GM18505 (cell line): ENCODE measurements at regions not wholly inside any gene's neighbourhood (a gene's known extent, or its start where the extent isn't known, plus 50 kb on each side); places are given as distances from the start of the nearest gene placed in this dataset.

ENCODE experiments used
- ATAC-seq: cut with Tn5 transposase; IDR thresholded peaks from one replicate; pipeline ENCODE4 v1.9.1; 2021; ENCODE audit not compliant: unreplicated experiment
- POLR2A ChIP-seq: IDR thresholded peaks from 4 replicates; pipeline ENCODE4 v1.6.1; 2011; ENCODE audit warnings: borderline replicate concordance; ENCODE audit not compliant: insufficient read depth, insufficient read length; ENCODE audit errors: extremely low read depth

DNA sequence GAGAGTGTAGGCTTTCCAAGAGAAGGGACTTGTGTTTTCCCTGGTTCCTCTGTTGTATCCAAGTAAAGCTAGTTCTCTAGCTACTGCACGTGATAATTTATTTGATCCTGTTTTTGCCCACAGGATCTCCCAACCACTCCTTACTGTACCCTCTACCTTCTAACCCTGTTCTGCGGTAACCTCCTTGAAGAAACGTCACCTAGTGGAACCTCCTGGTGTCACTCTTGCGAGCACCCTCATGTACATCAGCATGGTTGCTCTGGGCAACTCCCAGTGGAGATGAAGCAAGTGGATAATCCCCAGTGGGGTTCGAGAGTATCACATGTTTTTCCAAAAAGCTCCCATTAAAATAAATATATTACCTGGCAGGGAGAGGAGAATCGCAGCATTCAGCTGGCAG lies 108.9 kb upstream of the CLMP start:
- TF ChIP-seq POLR2A, result no peak
- ATAC-seq, result no peak

DNA sequence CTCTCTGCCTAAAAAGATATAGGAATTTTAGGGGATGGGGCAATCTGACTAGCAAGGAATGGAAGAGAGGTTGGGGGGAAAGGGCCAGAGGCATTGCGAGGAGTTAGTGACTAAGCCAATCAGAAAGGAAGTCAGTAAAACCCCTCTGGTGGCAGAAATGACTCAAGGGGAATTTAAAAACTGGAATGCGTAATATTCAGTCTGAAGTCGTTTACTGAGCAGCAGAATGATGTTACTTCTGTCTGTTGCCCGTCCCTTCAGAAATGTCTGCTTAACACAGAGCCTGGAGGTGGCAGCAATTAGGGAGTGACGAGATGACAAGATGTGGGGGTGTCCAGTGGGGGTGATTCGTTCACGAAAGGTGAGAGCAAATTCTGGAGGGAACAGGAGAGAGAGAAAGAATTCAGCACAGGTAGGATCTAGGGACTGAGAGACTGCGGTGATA lies 107.7 kb upstream of the CLMP start:
- TF ChIP-seq POLR2A, result no peak
- ATAC-seq, result no peak

DNA sequence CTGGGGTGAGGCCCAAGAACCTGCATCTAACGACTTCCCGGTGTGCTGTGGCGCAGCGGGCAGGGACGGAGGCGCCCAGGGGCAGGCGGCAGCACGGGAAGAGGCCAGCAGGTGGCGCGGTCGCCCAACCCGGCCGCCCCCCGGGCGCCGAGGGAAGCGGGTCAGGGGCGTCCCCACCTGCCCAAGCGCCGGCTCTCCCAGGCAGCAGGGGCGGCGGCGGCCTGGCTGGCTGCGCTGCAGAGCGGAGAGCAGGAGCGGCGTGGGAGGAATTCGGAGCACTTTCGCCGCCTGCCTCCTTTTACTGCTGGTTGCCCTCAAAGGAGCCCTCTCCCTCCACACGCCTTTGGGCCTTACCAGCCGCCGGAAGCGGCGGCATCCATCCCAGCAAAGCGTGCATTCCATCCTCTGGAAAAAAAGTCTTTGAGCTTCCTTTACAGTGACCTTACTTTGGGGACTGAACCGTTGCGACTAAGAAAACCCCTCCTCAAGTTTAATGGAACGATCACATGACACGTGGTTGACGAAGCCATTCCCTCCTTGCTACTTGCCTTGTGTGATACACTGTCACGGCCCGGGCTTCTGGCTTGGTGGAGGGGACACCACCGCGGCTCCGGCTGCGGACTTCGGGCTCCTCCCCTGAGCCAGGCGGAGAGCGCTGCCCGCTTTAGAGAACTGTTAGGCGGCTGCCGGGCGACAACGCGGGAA lies 106.8 kb upstream of the CLMP start:
- TF ChIP-seq POLR2A, result no peak
- peak; percentile 75 for ATAC-seq

DNA sequence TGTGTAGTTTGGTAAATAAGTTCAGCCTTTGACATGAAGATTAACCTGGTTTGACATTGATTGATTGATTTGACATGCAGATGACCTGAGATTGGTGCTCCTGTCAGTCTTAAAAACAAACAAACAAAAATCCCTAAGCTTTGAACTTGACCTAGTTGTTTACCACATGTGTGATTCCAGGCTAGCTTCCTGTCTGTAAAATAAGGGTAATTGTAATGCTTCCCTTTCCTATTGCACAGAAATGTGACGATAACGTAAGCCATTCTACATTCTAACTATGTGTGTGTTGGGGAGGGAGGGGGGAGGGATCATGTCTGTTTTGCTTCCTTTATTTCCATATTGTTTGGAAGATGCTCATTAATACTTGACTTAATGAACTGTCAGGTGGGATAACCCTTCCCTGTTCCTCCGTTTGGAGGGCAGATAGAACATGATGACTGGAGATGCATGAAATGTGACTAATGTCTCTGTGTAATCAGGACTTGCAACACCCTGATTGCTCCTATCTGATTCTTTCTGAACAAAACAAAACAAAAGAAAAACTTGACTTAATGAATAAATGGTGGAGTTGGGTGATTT lies 106.1 kb upstream of the CLMP start:
- no peak for ATAC-seq
- no peak for TF ChIP-seq POLR2A

DNA sequence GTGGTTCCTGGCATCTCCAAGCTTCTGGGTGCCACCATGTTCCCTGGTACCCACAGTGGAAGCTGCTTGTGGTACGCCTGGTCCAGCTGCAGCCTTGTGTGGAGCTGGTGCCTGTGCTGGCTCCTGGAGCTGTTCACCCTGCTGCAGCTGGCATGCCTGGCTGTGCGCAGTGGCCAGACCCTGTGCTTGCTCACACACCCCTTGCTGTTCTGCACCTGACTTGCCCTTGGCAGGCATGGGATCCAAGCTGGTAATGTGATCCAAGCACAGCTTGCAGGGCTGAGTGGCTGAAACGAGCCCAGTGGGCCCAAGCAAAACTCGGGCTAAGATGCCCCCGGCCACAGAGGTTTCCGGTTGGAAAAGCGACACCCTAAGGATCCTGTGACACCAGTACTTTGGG lies 104.7 kb upstream of the CLMP start:
- no peak for ATAC-seq
- no peak for TF ChIP-seq POLR2A

DNA sequence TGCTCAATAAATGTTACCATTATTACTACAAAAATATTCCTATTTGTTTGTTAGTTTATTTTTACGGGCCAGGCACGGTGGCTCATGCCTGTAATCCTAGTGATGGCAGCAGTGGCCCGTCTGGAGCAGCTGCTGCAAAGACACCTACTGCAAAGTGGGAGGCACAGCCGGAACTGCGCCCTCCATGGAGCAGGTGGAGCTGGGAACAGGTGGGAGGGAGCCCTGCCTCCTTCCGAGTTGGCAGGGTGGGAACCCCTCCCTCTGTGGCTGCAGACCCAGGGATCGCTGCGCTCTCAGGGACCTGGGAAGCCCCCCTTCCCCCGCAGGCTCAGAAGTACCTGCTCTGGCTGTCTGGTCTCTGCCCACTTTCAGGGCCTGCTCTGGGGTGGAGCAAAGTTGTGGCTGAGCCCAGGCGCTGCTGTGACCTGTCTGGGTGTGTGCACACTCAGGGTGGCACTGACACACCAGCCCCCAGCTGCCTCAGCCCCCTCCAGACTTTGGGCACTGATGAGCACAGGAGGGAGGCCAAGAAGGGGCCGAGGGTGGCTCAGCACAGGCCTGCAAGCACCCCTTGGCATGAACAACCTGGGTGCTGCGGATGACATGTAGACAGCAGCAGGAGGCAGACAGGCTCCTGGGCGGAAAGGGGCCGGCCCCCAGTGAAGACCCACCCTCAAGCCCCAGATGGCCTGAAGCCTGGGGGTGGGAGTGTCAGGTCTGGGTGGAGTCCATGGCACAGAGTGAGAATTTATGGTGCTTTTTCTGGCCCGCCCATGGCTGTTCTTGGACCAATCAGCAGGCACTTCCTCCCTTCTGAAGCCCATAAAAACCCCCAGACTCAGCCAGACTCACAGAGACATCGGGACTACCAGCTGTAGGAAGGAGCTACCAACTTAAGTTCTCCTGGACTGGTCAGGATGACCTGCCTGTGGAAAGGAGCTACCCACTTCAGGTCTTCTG lies 103.7 kb upstream of the CLMP start:
- TF ChIP-seq POLR2A, result no peak
- ATAC-seq, result no peak

DNA sequence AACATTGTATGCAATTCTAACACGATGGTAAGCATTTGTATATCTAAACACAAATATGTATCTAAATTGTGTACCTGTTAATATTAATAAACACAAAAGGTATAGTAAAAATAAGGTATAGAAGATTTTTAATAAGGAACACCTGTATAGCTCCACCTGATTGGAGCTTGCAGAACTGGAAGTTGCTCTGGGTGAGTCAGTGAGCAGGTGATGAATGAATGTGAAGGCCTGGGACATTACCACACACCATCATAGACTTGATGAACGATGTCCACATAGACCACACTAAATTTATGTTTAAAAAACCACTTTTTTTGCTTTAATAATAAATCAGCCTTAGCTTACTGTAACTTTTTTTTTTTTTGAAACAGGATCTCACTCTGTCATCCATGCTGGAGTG lies 97.6 kb upstream of the CLMP start:
- no peak for ATAC-seq
- no peak for TF ChIP-seq POLR2A

DNA sequence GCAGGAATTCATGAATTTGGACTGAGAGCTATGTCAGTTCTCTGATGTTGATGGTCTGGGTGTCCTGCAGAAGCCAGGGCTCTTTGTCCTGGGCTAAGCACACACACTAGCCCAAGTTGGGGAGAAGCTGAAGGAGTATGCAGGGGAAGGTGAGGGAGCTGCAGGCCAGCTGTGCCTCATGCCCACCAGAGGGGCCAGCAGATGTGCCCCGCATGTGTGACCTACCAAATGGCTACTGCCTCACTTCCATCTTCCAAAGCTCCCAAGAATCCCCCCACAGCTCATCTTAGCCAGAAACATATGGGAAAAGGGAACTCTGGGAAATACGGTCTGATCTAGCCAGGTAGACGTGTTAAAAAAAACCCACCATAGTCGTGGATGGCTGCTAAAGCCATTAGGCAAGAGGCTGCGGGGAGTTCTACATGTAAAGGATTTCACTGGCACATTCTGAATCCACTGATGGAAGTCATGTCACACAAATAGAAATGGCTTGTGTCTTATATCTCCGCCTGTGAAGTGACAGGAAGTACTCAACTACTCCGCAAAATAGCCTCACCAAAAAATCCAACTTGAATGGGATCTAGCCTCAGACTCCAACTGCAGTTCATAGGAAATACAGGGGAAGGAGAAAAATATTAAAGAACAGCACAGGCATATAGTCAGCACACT lies 96.3 kb upstream of the CLMP start:
- no peak for ATAC-seq
- TF ChIP-seq POLR2A, result no peak

DNA sequence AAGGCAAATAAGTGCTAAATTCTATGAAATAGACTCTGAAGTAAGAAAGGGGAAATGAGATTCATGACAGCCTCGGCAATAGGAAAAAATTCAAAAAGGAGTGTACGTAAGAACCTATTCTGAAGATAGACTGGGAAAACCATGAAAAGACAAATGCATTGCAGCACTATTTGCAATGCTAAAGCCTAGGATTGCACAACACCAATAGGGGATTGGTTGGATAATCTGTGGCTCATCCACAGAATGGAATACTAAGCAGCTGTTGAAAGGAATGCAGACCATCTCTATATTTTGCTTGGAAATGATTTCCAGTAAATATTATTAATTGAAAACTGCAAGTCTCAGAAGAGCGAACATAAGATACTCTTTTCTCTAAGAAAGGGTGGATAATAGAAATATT lies 91.7 kb upstream of the CLMP start:
- no peak for TF ChIP-seq POLR2A
- no peak for ATAC-seq

DNA sequence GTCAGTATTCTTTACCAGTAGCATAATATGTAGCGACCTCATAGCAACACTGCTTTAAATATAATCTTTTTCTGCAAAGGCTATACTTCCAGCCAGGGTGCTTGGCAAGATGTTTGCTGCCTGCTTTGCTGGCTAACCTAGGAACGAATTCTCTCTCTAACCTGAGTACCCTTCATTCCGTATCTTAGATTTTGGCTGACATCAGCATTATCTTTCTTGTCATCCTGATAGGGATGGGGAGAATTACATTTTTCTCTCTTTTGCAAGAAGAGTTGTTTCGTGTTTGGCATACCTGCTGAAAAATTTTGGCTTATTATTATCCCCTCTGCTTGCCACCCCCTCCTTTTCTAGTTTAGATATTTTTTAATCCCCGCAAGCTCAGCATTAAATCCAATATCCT lies 91.2 kb upstream of the CLMP start:
- no peak for TF ChIP-seq POLR2A
- ATAC-seq, result no peak

DNA sequence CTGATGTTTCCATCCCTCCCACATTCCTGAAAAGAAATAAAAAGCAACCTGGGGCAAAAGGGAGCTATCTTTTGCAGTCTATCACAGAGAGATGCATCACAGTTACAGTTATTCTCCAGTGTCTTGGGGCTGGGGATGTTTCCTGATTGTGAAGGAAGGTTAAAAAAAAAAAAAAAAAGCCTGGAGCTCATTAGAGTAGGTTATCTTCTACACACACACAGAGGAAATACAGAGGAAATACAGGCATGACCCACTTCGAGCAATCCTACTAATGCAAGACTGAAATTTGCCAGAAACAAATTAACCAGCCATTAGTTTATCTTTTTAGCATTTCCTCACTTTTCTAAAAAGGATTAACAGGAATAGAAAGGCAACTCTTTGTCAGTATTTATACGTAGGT lies 89.4 kb upstream of the CLMP start:
- no peak for TF ChIP-seq POLR2A
- no peak for ATAC-seq

DNA sequence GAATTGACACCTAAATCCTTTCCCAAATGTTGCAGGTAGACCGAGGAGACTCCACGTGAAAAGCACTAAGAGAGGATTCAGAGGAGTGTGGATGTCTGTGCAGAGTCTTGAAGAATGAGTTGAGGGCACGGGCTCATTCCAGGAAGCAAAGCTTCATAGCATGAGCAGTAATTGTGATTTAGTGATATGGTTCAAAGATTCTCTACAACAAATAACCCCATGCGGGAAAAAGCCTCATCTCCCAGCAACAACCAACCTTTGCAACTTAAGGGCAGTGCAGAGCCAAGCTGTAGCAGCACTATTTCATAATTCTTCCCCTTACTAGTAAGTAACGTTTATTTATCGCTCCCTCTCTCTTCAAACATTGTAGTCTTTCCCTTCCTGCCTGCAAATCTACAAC lies 87.5 kb upstream of the CLMP start:
- TF ChIP-seq POLR2A, result no peak
- no peak for ATAC-seq

DNA sequence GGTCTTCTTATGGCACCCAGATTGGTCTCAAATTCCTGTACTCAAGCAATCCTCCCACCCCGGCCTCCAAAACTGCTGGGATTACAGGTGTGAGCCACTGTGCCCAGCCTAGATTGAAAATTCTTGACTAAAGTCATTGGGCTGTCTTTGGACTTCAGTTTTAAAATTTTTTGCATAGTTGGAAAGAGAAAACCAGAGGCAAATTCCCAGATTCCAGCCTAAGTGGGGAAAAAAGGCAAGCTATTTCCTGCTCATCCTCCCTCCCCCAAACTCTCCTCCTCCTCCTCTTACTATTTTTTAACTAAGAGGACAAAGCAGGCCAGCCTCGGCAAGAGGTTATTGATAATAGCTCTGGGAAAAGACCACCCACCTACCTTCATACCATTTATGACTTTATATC lies 78.6 kb upstream of the CLMP start:
- no peak for TF ChIP-seq POLR2A
- ATAC-seq, result no peak
